Immature natural killer cell (primary cell): ENCODE measurements at regions not wholly inside any gene's neighbourhood (a gene's known extent, or its start where the extent isn't known, plus 50 kb on each side); places are given as distances from the start of the nearest gene placed in this dataset.
"Not testable (repeated sequence)": the region's sequence is repeated elsewhere in the genome, so short reads cannot be mapped to it uniquely, and the experiment has no call there.

Source experiments
- DNase-seq, 3 donors: peaks; one replicate each; pipeline ENCODE4 v3.0.0; 2022; ENCODE audit warnings: mixed read lengths in 1 of 3
- H3K27ac Mint-ChIP-seq, 6 donors: one replicate each; pipeline ENCODE4 v1.8.0; 2020; ENCODE audit warnings: mixed read lengths in 6 of 6, mild to moderate bottlenecking in 5 of 6, inconsistent platforms in 4 of 6, moderate library complexity in 3 of 6
- H3K27me3 Mint-ChIP-seq, 3 donors: one replicate each; pipeline ENCODE4 v1.8.0; 2020 to 2021; ENCODE audit warnings: low read depth in 3 of 3, mild to moderate bottlenecking in 3 of 3, mixed read lengths in 3 of 3, moderate library complexity in 3 of 3, inconsistent platforms in 1 of 3
- H3K36me3 Mint-ChIP-seq, 3 donors: one replicate each; pipeline ENCODE4 v1.8.0; 2020; ENCODE audit warnings: mixed read lengths in 3 of 3, inconsistent platforms in 2 of 3, mild to moderate bottlenecking in 2 of 3
- H3K4me1 Mint-ChIP-seq, 2 donors: one replicate each; pipeline ENCODE4 v1.8.0; 2020; ENCODE audit warnings: inconsistent platforms in 2 of 2, mild to moderate bottlenecking in 2 of 2, mixed read lengths in 2 of 2, moderate library complexity in 1 of 2
- H3K4me3 Mint-ChIP-seq, 5 donors: one replicate each; pipeline ENCODE4 v1.8.0; 2020; ENCODE audit warnings: mild to moderate bottlenecking in 5 of 5, mixed read lengths in 5 of 5, inconsistent platforms in 3 of 5, moderate library complexity in 3 of 5
- H3K9me3 Mint-ChIP-seq, 6 donors: one replicate each; pipeline ENCODE4 v1.8.0; 2020; ENCODE audit warnings: mild to moderate bottlenecking in 6 of 6, mixed read lengths in 6 of 6, inconsistent platforms in 4 of 6, moderate library complexity in 3 of 6

DNA sequence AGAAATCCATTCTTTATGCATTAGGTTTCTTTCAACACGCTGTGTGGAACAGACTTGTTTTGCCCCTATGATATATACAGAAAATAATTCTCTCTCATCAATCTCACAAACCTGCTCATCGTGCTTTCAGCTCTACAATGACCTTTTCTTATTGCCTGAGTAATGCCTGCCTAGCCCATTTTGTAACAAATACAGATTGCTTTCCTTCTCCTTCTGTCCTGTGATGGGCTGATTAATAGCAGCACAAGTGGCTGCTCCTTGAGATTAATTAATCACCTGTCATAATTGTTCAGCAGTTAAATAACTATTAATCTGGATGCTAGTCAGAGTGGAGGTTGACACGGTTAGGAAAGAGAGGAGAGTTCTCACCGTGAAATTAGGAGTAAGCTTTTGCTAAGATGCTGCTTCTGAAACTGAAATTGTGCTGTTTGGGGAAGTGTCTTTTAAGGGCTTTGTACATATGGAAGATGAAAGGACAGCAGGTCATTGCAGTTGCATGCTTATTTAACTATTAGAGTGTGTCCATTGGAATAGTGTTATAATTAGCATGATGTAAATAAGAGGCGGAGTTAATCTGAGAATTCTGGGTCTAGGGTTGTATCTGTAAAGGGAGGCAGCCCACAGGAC is 1430.5 kb downstream of the FAM181B start:
- no peak overlapping the region for H3K27ac Mint-ChIP-seq
- DNase-seq = no peak

DNA sequence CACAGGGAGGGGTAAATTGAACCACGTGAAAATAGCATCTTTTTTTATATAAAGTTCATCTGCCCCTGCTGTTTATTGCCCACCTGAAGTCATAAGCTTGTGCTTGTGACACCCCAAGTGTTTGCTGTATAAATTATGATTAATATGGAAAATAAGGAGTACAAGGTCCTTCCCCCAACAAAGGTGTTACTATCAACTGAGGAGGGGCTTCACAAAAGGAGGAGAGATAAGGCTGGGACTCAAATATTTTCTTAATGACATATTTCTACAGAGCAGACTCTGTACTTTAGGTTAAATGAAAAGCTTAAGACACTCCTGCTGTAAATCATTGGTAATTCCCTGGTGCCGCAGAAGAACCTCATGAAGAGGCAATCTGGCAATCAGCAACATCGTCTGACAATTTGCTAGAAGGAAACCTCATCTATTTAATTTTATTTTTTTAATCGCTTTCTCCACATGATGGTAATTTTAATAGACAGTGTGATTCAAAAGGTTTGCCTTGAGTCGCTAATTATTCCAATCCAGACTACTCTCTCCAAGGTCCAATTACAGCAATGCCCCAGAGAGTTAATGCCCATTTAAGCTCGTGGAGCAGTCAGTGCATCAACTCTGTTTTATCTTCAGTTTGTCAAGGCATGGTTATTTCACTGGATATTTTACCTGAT is 1432.4 kb downstream of the FAM181B start:
- no peak overlapping the region for H3K4me3 Mint-ChIP-seq
- H3K27ac Mint-ChIP-seq = no peak overlapping the region
- no peaks in the 10 kb centered on the region for H3K27me3 Mint-ChIP-seq
- DNase-seq = no peak
- peaks cover 2 to 53% (median 15%) of the 10 kb centered on the region in 6 donors for H3K9me3 Mint-ChIP-seq
- no peaks in the 10 kb centered on the region for H3K4me1 Mint-ChIP-seq
- no peaks in the 10 kb centered on the region for H3K36me3 Mint-ChIP-seq

More for the DNA sequence above, 1430.5 kb downstream of the FAM181B start:
- Mint-ChIP-seq H3K9me3 (peaks cover 2 to 56% (median 14%) of the 10 kb centered on the region in 6 donors), H3K4me1 (no peaks in the 10 kb centered on the region), H3K36me3 (no peaks in the 10 kb centered on the region), H3K27me3 (peaks cover 0 to 2% (median 0%) of the 10 kb centered on the region in 3 donors), H3K4me3 (no peak overlapping the region)

DNA sequence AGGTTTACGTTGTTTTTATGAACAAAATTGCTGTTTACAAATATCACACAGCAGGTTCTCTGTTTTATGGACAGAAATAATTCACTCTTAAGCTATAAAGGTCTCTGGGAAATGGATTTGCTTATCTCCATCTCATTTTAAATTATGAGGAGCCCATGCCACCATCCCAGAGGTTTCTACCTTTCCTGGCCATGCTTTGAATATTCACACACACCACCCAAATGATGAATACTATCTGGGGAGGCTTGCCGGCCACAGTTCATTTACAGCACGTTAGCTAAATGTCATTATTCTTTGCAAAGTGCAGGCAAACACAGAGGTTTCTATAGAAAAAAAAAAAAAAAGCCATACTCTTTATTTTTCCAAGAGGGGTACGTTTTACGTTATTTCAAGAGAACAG is 1446.7 kb downstream of the FAM181B start:
- Mint-ChIP-seq H3K4me3 (no peak overlapping the region), H3K9me3 (peaks cover 15 to 57% (median 26%) of the 10 kb centered on the region in 6 donors), H3K27me3 (peaks cover 0 to 1% (median 0%) of the 10 kb centered on the region in 3 donors), H3K36me3 (no peaks in the 10 kb centered on the region), H3K4me1 (no peaks in the 10 kb centered on the region), H3K27ac (no peak overlapping the region)
- no peak for DNase-seq

DNA sequence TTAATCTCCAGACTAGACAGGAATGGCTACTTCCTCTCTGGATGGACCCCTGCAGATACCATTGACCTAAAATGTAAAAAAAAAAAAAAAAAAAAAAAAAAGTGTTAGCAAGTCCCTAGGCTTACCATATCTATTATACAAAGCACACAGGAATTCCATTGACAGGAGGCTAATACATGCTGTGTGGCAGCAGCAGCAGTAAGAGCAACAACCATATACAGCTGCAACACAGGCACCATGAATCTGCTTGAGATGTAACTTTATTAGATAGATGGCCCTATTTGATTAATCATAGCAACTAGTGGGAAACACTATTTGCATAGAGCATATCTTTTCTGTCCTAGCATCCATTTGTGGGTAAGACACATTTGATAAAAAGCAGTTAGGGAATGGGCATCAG is 1447.1 kb downstream of the FAM181B start:
- H3K9me3 Mint-ChIP-seq = peaks cover 15 to 59% (median 27%) of the 10 kb centered on the region in 6 donors
- H3K4me1 Mint-ChIP-seq = no peaks in the 10 kb centered on the region
- H3K27ac Mint-ChIP-seq = no peak overlapping the region
- no peak overlapping the region for H3K4me3 Mint-ChIP-seq
- no peak for DNase-seq
- no peaks in the 10 kb centered on the region for H3K36me3 Mint-ChIP-seq
- peaks cover 0 to 1% (median 0%) of the 10 kb centered on the region in 3 donors for H3K27me3 Mint-ChIP-seq

DNA sequence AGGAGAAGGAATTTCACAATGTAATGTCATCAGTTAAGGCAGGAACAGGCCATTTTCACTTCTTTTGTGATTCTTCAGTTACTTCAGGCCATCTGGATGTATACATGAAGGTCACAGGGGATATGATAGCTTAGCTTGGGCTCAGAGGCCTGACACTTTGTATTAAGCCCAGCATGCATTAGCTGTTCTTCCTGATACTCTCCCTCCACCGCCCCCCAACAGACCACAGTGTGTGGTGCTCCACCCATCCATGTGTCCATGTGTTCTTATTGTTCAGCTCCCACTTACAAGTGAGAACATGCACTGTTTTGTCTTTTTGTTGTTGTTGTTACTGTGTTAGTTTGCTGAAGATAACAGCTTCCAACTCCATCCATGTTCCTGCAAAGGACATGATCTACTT is 1453.4 kb downstream of the FAM181B start:
- H3K36me3 Mint-ChIP-seq, H3K4me1 Mint-ChIP-seq, H3K27ac Mint-ChIP-seq, DNase-seq, H3K27me3 Mint-ChIP-seq, H3K4me3 Mint-ChIP-seq: not testable (repeated sequence)
- peaks cover 10 to 65% (median 28%) of the 10 kb centered on the region in 6 donors for H3K9me3 Mint-ChIP-seq

DNA sequence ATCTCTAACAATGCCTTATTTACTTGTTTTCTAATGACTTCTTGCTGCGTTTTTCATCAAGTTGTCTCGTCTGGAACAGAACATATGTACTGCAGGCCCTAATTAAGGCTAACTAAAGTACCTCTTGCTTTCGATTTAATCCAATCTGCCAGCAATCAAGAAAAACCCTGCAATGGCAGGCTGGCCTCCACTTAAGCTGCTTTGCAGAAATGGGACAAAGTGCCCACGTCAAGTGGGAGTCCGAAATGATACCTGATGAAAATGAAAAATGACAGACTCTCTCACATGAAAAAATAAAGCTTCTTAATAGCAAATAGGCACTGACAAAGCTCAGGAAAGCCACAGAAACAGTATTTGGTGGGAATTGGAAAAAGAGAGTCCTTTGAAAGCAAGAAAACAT is 1454.7 kb downstream of the FAM181B start:
- Mint-ChIP-seq H3K9me3 (peaks cover 10 to 56% (median 24%) of the 10 kb centered on the region in 6 donors), H3K27ac (no peak overlapping the region), H3K36me3 (no peaks in the 10 kb centered on the region), H3K4me1 (no peaks in the 10 kb centered on the region), H3K4me3 (no peak overlapping the region), H3K27me3 (no peaks in the 10 kb centered on the region)
- no peak for DNase-seq

DNA sequence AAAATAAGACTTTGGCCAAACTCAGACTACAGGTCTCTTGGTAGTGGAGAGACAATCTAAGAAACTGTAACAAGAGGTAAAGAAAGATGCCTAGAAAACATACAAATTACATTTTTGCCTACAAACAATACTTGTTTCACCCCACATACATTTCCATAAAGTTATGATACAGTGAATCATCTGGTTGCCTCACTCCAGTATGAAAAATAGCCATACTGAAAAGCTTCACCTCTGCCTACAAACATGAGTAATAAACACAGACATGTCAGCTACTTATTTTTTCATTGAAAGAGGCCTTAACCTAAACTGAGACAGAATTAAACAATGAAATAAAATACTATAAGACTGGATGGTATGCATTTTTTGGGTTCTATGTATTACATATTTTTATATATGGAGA is 1463.0 kb downstream of the FAM181B start:
- Mint-ChIP-seq H3K4me3 (no peak overlapping the region), H3K4me1 (no peaks in the 10 kb centered on the region), H3K36me3 (no peaks in the 10 kb centered on the region), H3K27me3 (no peaks in the 10 kb centered on the region), H3K9me3 (peaks cover 0 to 11% (median 6%) of the 10 kb centered on the region in 6 donors), H3K27ac (no peak overlapping the region)
- no peak for DNase-seq

DNA sequence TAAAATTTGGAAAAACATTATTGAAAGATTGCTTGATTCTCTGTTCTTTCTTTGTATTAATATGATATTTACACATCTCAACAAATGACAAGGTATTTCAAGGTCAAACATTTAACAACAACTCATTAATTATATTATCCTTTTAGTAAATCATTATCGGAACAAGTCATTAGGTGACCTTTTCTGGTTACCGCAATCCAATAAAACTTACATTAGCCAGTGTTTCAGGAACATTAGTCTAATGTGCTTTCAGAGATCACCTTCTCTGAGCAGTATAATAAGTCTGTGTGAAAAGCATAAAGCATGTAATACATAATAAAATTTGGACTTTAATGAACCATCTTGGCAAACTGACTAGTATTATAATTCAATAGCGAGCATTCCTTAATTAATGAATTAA is 1466.4 kb downstream of the FAM181B start:
- no peaks in the 10 kb centered on the region for H3K36me3 Mint-ChIP-seq
- H3K4me1 Mint-ChIP-seq = no peaks in the 10 kb centered on the region
- H3K4me3 Mint-ChIP-seq = no peak overlapping the region
- H3K9me3 Mint-ChIP-seq = peaks cover 1 to 25% (median 13%) of the 10 kb centered on the region in 6 donors
- H3K27ac Mint-ChIP-seq = no peak overlapping the region
- DNase-seq = no peak
- no peaks in the 10 kb centered on the region for H3K27me3 Mint-ChIP-seq

DNA sequence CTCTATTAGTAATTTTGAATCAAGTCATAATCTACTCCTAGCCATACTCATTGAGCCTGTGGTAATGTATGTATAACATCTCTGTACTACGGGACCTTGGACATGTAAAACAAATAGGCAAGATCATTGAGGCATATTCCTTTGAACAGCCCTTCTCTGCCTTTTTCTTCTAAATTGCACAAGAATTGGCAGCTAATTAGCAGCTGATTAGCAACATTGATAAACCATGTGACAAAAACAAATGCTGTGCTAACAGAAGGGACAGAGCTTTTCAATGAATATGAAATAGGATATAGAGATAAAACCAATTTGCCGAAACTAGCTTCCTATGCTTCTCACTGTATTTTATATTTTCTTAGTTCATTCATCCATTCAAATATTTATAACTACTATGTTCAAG is 1474.2 kb downstream of the FAM181B start:
- Mint-ChIP-seq H3K4me3 (no peak overlapping the region), H3K4me1 (no peaks in the 10 kb centered on the region), H3K36me3 (no peaks in the 10 kb centered on the region), H3K27ac (no peak overlapping the region), H3K27me3 (no peaks in the 10 kb centered on the region), H3K9me3 (peaks cover 3 to 28% (median 11%) of the 10 kb centered on the region in 6 donors)
- no peak for DNase-seq

DNA sequence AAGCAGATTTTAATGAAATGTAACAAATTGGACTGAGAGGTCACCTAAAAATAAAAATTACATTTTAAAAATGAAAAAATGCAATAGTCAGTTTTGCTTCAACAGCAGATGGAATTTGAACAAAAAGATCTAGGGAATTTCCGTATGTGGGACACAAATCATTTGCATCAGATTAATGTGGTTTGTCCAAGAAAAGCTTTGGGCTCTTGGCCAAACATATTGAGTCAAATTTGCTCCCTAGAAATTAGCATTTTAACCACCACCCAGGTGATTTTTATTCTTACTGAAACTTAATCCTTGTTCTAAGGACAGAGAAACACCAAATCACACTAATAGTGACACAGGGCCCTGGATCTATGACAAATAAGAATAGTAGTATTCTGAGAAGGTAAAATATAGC is 1477.8 kb downstream of the FAM181B start:
- Mint-ChIP-seq H3K9me3 (peaks cover under 1 to 18% (median 6%) of the 10 kb centered on the region in 6 donors), H3K36me3 (no peaks in the 10 kb centered on the region), H3K4me3 (no peak overlapping the region), H3K27ac (no peak overlapping the region), H3K27me3 (no peaks in the 10 kb centered on the region), H3K4me1 (no peaks in the 10 kb centered on the region)
- DNase-seq = no peak

DNA sequence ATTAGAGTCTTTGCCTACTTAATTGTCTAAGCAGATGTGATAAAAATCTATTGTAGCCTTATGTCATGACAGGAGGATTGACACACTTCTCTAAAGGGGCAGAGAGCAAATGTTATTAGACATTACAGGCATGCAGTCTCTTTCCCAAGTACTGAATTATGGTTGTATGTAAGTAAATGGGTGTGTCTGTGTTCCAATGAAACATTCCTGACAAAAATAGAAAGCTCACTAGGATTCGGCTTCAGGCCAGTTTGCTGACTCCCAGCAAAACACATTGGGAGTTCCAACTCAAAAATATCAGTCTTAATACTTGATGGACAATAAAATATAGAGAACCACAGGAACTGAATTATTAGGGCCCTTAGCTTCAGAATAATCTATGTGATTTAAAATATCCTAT is 1480.4 kb downstream of the FAM181B start:
- no peak for DNase-seq
- H3K27ac Mint-ChIP-seq = no peak overlapping the region
- H3K36me3 Mint-ChIP-seq = no peaks in the 10 kb centered on the region
- peaks cover 0 to 11% (median 4%) of the 10 kb centered on the region in 6 donors for H3K9me3 Mint-ChIP-seq
- H3K27me3 Mint-ChIP-seq = no peaks in the 10 kb centered on the region
- no peaks in the 10 kb centered on the region for H3K4me1 Mint-ChIP-seq
- no peak overlapping the region for H3K4me3 Mint-ChIP-seq

DNA sequence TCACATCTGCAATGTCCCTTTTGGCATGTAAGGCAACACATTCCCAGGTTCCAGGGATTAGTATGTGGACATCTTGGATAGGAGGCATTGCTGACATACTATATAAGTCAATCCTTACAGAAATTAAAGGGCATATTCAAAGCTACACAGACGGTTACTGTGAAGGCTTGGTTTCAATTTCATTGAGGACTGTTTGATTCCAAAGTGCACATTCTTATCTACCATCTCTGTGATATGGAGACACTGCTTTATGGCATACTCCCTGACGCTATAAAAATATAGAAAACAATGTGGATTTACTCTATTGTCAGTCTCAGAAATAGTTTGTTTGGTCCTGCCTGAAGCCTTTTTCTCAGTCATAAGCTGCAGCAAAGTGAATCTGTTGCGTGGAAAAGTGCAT is 1486.7 kb downstream of the FAM181B start:
- no peak for DNase-seq
- no peak overlapping the region for H3K27ac Mint-ChIP-seq
- no peaks in the 10 kb centered on the region for H3K27me3 Mint-ChIP-seq
- H3K9me3 Mint-ChIP-seq = peaks cover 4 to 22% (median 11%) of the 10 kb centered on the region in 6 donors
- no peaks in the 10 kb centered on the region for H3K4me1 Mint-ChIP-seq
- no peaks in the 10 kb centered on the region for H3K36me3 Mint-ChIP-seq
- H3K4me3 Mint-ChIP-seq = no peak overlapping the region

DNA sequence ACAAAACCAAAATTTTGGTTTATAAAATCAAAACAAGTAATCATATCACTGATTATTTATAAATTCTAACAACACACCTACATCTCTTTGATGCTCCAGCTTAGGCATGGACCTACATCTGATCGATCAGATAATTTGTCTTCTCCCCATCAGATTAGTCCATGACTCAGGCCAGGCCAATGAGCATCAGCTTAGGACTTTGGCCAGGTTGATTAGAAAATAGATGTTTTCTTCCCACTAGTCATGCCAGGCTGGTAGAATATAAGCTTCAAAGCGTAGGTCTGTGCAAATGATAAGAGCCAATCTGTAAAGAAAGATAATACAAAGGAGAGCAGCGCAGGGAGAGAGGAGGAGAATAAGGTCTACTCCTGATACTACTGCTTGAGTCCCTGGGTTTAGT is 1487.9 kb downstream of the FAM181B start:
- H3K27me3 Mint-ChIP-seq = no peaks in the 10 kb centered on the region
- no peak overlapping the region for H3K4me3 Mint-ChIP-seq
- DNase-seq = no peak
- H3K9me3 Mint-ChIP-seq = peaks cover 4 to 22% (median 11%) of the 10 kb centered on the region in 6 donors
- H3K36me3 Mint-ChIP-seq = no peaks in the 10 kb centered on the region
- H3K27ac Mint-ChIP-seq = no peak overlapping the region
- no peaks in the 10 kb centered on the region for H3K4me1 Mint-ChIP-seq

DNA sequence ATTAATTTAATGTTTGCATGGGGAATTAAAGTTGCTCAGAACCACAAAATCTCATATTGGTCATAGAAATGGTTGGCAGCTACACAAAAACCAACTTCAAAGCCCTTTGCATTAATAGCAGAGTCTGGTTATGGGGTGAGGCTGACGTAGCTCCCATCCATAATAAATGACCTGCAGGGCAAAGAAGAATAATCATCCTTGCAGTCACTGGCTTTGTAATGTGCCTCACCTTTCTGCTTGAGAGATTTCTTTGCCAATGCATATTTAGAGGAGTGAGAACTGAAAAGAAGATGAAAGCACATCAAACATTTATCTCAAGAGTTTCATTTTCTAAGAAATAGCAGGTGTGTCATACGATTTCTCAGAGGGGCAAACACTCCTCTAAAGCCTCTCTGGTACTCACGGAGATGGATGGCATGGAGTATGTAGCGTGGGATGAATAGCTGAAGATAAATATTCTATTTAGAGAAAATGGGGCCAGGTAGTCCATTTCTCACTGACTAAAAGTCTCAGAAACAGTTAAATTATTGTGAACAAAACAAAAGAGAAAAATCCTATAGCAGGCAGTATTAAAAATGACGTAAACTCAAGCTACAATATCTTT is 1491.9 kb downstream of the FAM181B start:
- Mint-ChIP-seq H3K4me1 (no peaks in the 10 kb centered on the region), H3K4me3 (no peak overlapping the region), H3K9me3 (peaks cover 3 to 11% (median 6%) of the 10 kb centered on the region in 6 donors), H3K27me3 (no peaks in the 10 kb centered on the region), H3K27ac (no peak overlapping the region), H3K36me3 (no peaks in the 10 kb centered on the region)
- no peak for DNase-seq
